Neural progenitor cell (in vitro differentiated cells): ENCODE measurements at regions not wholly inside any gene's neighbourhood (a gene's known extent, or its start where the extent isn't known, plus 50 kb on each side); places are given as distances from the start of the nearest gene placed in this dataset.

Experiments used
- DNase-seq: peaks from one replicate; pipeline ENCODE4 v3.0.0-alpha.2; 2016; ENCODE audit warnings: low spot score
- H2AFZ ChIP-seq: fragments of 200-600 bp; sonication (generic); replicated peaks from 2 replicates; pipeline ENCODE4 v1.6.1; 2016; ENCODE audit warnings: antibody characterized with exemption
- H3F3A ChIP-seq: fragments of 200-600 bp; sonication (generic); 2 replicates; pipeline ENCODE4 v1.6.1; 2016; ENCODE audit warnings: antibody characterized with exemption, low read depth
- H3K27ac ChIP-seq: fragments of 200-600 bp; sonication (generic); 2 replicates; pipeline ENCODE4 v1.5.1; 2016; ENCODE audit warnings: mild to moderate bottlenecking
- H3K27me3 ChIP-seq: fragments of 200-600 bp; sonication (generic); 2 replicates; pipeline ENCODE4 v1.6.1; 2016; ENCODE audit warnings: mild to moderate bottlenecking, moderate library complexity
- H3K36me3 ChIP-seq: fragments of 200-600 bp; sonication (generic); 2 replicates; pipeline ENCODE4 v1.5.1; 2016
- H3K4me1 ChIP-seq: fragments of 200-600 bp; sonication (generic); 2 replicates; pipeline ENCODE4 v1.6.1; 2016; ENCODE audit warnings: mixed run types
- H3K4me2 ChIP-seq: fragments of 200-600 bp; sonication (generic); 2 replicates; pipeline ENCODE4 v1.6.1; 2016
- H3K4me3 ChIP-seq: fragments of 200-600 bp; sonication (generic); 2 replicates; pipeline ENCODE4 v1.5.1; 2016
- H3K79me2 ChIP-seq: fragments of 200-600 bp; sonication (generic); 2 replicates; pipeline ENCODE4 v1.6.1; 2016; ENCODE audit warnings: low read depth
- H3K9ac ChIP-seq: fragments of 200-600 bp; sonication (generic); 2 replicates; pipeline ENCODE4 v1.6.1; 2016
- H3K9me3 ChIP-seq: fragments of 200-600 bp; sonication (generic); 2 replicates; pipeline ENCODE4 v1.5.1; 2016; ENCODE audit warnings: low read depth
- H4K20me1 ChIP-seq: fragments of 200-600 bp; sonication (generic); 2 replicates; pipeline ENCODE4 v1.6.1; 2016; ENCODE audit warnings: low read depth
- H3K27ac Mint-ChIP-seq: 3 replicates; pipeline ENCODE4 v1.8.0; 2021; ENCODE audit warnings: mixed read lengths
- H3K27me3 Mint-ChIP-seq: 2 replicates; pipeline ENCODE4 v1.8.0; 2022; ENCODE audit warnings: low read depth, mild to moderate bottlenecking, inconsistent platforms, moderate library complexity, mixed read lengths; ENCODE audit not compliant: insufficient read depth
- H3K36me3 Mint-ChIP-seq: 3 replicates; pipeline ENCODE4 v1.8.0; 2021; ENCODE audit warnings: mixed read lengths
- H3K4me1 Mint-ChIP-seq: 3 replicates; pipeline ENCODE4 v1.8.0; 2021; ENCODE audit warnings: mixed read lengths
- H3K4me3 Mint-ChIP-seq: 3 replicates; pipeline ENCODE4 v1.8.0; 2021; ENCODE audit warnings: mild to moderate bottlenecking, moderate library complexity, mixed read lengths
- H3K9me3 Mint-ChIP-seq: 3 replicates; pipeline ENCODE4 v1.8.0; 2020; ENCODE audit warnings: mixed read lengths
- CTCF ChIP-seq: fragments of 200-600 bp; sonication (generic); IDR thresholded peaks from 2 replicates; pipeline ENCODE4 v1.5.1; 2017; ENCODE audit warnings: antibody characterized with exemption, mild to moderate bottlenecking
- EZH2 ChIP-seq: fragments of 200-600 bp; sonication (generic); IDR thresholded peaks from 2 replicates; pipeline ENCODE4 v1.6.1; 2017; ENCODE audit warnings: antibody characterized with exemption, mild to moderate bottlenecking, moderate library complexity
- EZH2phosphoT487 ChIP-seq: fragments of 200-600 bp; sonication (generic); IDR thresholded peaks from 2 replicates; pipeline ENCODE4 v1.6.1; 2017; ENCODE audit warnings: antibody characterized with exemption

DNA sequence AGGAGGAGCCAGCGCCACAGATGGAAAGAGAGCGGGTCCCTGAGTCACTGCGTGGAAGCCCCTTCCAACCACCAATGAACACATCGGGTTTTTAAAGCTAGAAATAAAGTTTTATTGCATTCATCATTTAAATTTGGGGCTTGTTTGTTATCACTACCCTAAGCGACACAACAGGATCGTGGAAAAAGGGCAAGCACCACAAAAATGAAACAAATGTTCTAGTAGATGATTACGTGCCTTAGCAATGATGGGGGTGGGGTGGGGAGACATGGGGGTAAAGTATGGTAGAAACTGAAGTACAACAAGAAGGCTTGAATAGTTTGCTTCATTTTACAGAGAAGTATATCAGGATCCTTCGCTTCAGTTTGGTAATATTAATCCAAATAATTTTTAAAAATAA lies 221.6 kb upstream of the ATP10A start:
- Histone ChIP-seq H3K9ac (no peak overlapping the region), H3K79me2 (no peaks in the 10 kb centered on the region), H3K27me3 (no peaks in the 10 kb centered on the region), H3K4me2 (no peak overlapping the region), H3K4me3 (no peak overlapping the region), H3K9me3 (no peaks in the 10 kb centered on the region), H3F3A (peaks cover 6% of the 10 kb centered on the region), H2AFZ (peak overlapping the region; percentile 75), H4K20me1 (no peaks in the 10 kb centered on the region), H3K27ac (no peak overlapping the region), H3K4me1 (peaks cover 24% of the 10 kb centered on the region), H3K36me3 (no peaks in the 10 kb centered on the region)
- Mint-ChIP-seq H3K9me3 (peaks cover 5% of the 10 kb centered on the region), H3K4me3 (no peak overlapping the region), H3K36me3 (peaks cover 2% of the 10 kb centered on the region), H3K27ac (no peak overlapping the region), H3K4me1 (peaks cover 39% of the 10 kb centered on the region), H3K27me3 (peaks cover 22% of the 10 kb centered on the region)
- DNase-seq = no peak
- no peak for TF ChIP-seq EZH2
- no peak for TF ChIP-seq EZH2phosphoT487

DNA sequence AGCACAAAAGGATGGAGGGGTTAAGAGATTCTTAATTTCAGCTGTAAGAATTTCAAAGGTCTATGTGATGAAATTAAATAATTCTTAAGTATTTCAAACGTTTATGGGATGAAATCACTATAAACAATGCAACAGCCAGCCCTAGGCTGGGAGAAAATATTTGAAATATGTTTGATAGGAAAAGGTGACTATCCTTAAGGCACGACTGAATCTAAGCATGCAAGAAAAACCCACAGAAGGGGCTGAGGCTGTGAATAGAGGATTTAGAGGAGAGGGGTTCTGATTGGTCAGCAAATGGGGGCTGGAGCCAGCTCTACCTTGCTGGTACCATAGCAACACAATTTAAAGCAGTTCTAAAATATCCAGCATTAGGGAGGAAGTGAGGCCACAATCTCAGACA lies 220.8 kb upstream of the ATP10A start:
- Mint-ChIP-seq H3K27me3 (peaks cover 22% of the 10 kb centered on the region), H3K27ac (no peak overlapping the region), H3K36me3 (peaks cover 2% of the 10 kb centered on the region), H3K9me3 (peaks cover 5% of the 10 kb centered on the region), H3K4me1 (peaks cover 39% of the 10 kb centered on the region), H3K4me3 (peak overlapping the region; percentile 42)
- Histone ChIP-seq H3K9ac (no peak overlapping the region), H3K27me3 (no peaks in the 10 kb centered on the region), H3K4me1 (peaks cover 24% of the 10 kb centered on the region), H2AFZ (peak overlapping the region; percentile 75), H3F3A (peaks cover 6% of the 10 kb centered on the region), H3K4me3 (no peak overlapping the region), H3K9me3 (no peaks in the 10 kb centered on the region), H3K79me2 (no peaks in the 10 kb centered on the region), H3K4me2 (peak overlapping the region; percentile 48), H4K20me1 (no peaks in the 10 kb centered on the region), H3K36me3 (no peaks in the 10 kb centered on the region), H3K27ac (no peak overlapping the region)
- TF ChIP-seq EZH2 (no peak), CTCF (no peak), EZH2phosphoT487 (no peak)
- DNase-seq = no peak

DNA sequence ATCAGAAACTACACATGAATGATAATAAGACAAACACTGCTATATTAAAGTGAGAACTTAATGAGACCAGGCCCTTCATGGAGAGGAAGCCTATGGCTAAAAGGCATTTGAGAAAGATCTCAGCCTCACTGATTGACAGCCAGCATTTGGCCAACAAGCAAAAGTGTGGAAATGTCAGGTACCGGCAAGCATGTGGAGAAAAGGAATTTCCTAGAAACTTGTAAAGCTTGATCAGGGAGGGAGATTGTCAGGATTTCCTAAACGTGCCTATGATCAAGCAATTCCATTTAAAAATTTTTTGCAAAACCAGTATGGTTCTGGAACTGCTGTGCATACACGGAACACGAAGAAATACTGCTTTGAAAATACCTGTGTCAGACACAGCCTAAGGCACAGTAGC lies 220.3 kb upstream of the ATP10A start:
- H3K36me3 ChIP-seq = no peaks in the 10 kb centered on the region
- H3K4me1 ChIP-seq = peaks cover 24% of the 10 kb centered on the region
- H3K9me3 ChIP-seq = no peaks in the 10 kb centered on the region
- H3K9ac ChIP-seq = no peak overlapping the region
- Mint-ChIP-seq H3K27me3 (peaks cover 22% of the 10 kb centered on the region), H3K4me3 (peak overlapping the region; percentile 87), H3K4me1 (peaks cover 36% of the 10 kb centered on the region), H3K9me3 (peaks cover 7% of the 10 kb centered on the region), H3K27ac (no peak overlapping the region), H3K36me3 (peaks cover 2% of the 10 kb centered on the region)
- H3K27me3 ChIP-seq = no peaks in the 10 kb centered on the region
- no peaks in the 10 kb centered on the region for H3K79me2 ChIP-seq
- no peak overlapping the region for H2AFZ ChIP-seq
- H3K4me3 ChIP-seq = no peak overlapping the region
- DNase-seq = no peak
- peak overlapping the region; percentile 48 for H3K4me2 ChIP-seq
- H4K20me1 ChIP-seq = no peaks in the 10 kb centered on the region
- H3F3A ChIP-seq = peaks cover 6% of the 10 kb centered on the region
- H3K27ac ChIP-seq = no peak overlapping the region
- TF ChIP-seq EZH2phosphoT487 (no peak), EZH2 (no peak), CTCF (no peak)

GRCh38 chr15:26082221-26083109 lies 219.3 kb upstream of the ATP10A start:
- Histone ChIP-seq H3F3A (peaks cover 6% of the 10 kb centered on the region), H3K9ac (no peak overlapping the region), H2AFZ (peak overlapping the region; percentile 81), H3K4me3 (peak overlapping the region; percentile 57), H3K4me2 (peak overlapping the region; percentile 83), H3K27ac (peak overlapping the region; percentile 60), H3K79me2 (no peaks in the 10 kb centered on the region), H3K27me3 (no peaks in the 10 kb centered on the region), H3K4me1 (peaks cover 24% of the 10 kb centered on the region), H4K20me1 (no peaks in the 10 kb centered on the region), H3K36me3 (no peaks in the 10 kb centered on the region), H3K9me3 (no peaks in the 10 kb centered on the region)
- H3K36me3 Mint-ChIP-seq = peaks cover 2% of the 10 kb centered on the region
- TF ChIP-seq EZH2phosphoT487 (no peak), EZH2 (peak; percentile 0), CTCF (peak; percentile 21)
- peaks cover 26% of the 10 kb centered on the region for H3K27me3 Mint-ChIP-seq
- H3K9me3 Mint-ChIP-seq = peaks cover 7% of the 10 kb centered on the region
- H3K4me3 Mint-ChIP-seq = peak overlapping the region; percentile 87
- peak; percentile 98 for DNase-seq
- H3K4me1 Mint-ChIP-seq = peaks cover 29% of the 10 kb centered on the region
- peak overlapping the region; percentile 99 for H3K27ac Mint-ChIP-seq
